Vagina (tissue), 2 donors: ENCODE measurements at regions not wholly inside any gene's neighbourhood (a gene's known extent, or its start where the extent isn't known, plus 50 kb on each side); places are given as distances from the start of the nearest gene placed in this dataset.

Source experiments
- DNase-seq, 2 donors: peaks; one replicate each; pipeline ENCODE4 v3.0.0-alpha.2; 2017; ENCODE audit errors: extremely low spot score in 2 of 2
- H3K27ac ChIP-seq: fragments of 200-600 bp; sonication (generic); one replicate; pipeline ENCODE4 v1.5.1; 2019
- H3K27me3 ChIP-seq: fragments of 200-600 bp; sonication (generic); one replicate; pipeline ENCODE4 v1.5.1; 2019
- H3K36me3 ChIP-seq, 2 donors: fragments of 200-600 bp; sonication (generic); one replicate each; pipeline ENCODE4 v1.5.1; 2017 to 2019
- H3K4me1 ChIP-seq: fragments of 200-600 bp; sonication (generic); one replicate; pipeline ENCODE4 v1.5.1; 2019
- H3K4me3 ChIP-seq, 2 donors: fragments of 200-600 bp; sonication (generic); 1 replicate in 1 of 2; 2 replicates in 1 of 2; pipeline ENCODE4 v1.5.1; 2016 to 2019
- H3K9me3 ChIP-seq: fragments of 200-600 bp; sonication (generic); one replicate; pipeline ENCODE4 v1.5.1; 2019
- CTCF ChIP-seq, 3 experiments: fragments of 450-650 bp in 2 of 3; fragments of 200-600 bp in 1 of 3; sonication (generic) in 1 of 3; IDR thresholded peaks; one replicate each; pipeline ENCODE4 v1.5.1; 2017 to 2019; ENCODE audit warnings: antibody characterized with exemption in 3 of 3, mild to moderate bottlenecking in 2 of 3, moderate library complexity in 2 of 3
- POLR2A ChIP-seq, 2 donors: fragments of 450-650 bp; IDR thresholded peaks; one replicate each; pipeline ENCODE4 v1.6.1; 2017; ENCODE audit warnings: antibody characterized with exemption in 2 of 2, mild to moderate bottlenecking in 2 of 2, moderate library complexity in 2 of 2
- POLR2AphosphoS5 ChIP-seq, 2 donors: sonication (generic); formaldehyde crosslinking; IDR thresholded peaks; one replicate each; pipeline ENCODE4 v1.9.0; 2017; ENCODE audit warnings: antibody characterized with exemption in 2 of 2, mild to moderate bottlenecking in 2 of 2, low read depth in 1 of 2; ENCODE audit not compliant: insufficient read depth in 1 of 2
- intact Hi-C: fragments of 100-400 bp; cut with DNase I; formaldehyde crosslinking; loops from one replicate; pipeline ENCODE4 v1.15.1; 2023

- no peaks in the 10 kb centered on the region for H3K9me3 ChIP-seq
- intact Hi-C loops = no loop called here
- TF ChIP-seq POLR2A (IDR thresholded peaks at IDR 0.05) = no peak
- no peak for TF ChIP-seq CTCF (IDR thresholded peaks at IDR 0.05)
- no peaks in the 10 kb centered on the region for H3K27me3 ChIP-seq
- DNase-seq = no peak
- H3K4me3 ChIP-seq = no peak overlapping the region
- no peaks in the 10 kb centered on the region for H3K36me3 ChIP-seq
- H3K4me1 ChIP-seq = peaks cover 4% of the 10 kb centered on the region
- H3K27ac ChIP-seq = no peak overlapping the region
Measured at GRCh38 chr2:215531284-215531683, 95.4 kb upstream of the FN1 start.

DNA sequence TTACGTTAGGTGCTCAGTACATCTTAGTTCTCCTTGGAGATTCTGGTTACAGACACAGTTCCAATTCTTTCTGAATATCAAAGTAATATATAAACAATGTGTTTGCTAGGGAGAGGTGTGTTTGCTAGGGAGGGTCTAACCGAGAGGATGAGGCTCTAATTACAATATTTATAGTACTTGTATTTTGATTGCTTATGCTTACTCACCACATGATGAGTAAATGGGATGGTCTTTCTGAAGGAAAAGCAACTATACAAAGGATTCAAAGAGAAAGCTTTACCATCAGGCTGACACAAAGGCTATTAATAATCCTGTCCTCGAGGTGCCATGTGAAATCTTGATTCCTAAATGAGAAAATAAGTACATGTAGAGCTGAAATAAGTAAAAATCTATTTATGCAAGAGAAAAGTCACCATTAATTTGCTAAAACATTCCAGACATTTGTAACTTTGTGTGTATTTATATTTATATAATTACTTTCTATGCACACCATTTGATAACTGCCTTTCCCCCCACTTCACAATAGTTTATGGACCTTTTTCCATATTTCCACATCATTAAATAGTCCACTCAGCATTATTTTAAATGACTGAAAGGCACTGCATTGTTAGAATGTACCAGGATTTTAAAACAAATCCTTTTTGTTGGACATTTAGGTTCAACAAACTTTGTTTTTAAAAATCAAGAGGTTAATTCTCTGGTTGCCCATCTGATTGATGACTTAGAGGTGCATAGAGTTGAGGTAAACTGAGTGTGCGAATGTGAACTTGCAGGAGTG is 94.5 kb upstream of the FN1 start:
- H3K9me3 ChIP-seq = no peaks in the 10 kb centered on the region
- intact Hi-C loops = no loop called here
- no peak overlapping the region for H3K27ac ChIP-seq
- no peak overlapping the region for H3K4me3 ChIP-seq
- no peaks in the 10 kb centered on the region for H3K36me3 ChIP-seq
- no peaks in the 10 kb centered on the region for H3K4me1 ChIP-seq
- no peak for DNase-seq
- TF ChIP-seq POLR2AphosphoS5 (IDR thresholded peaks at IDR 0.05; ENCODE audit: insufficient read depth in 1 of 2, low read depth in 1 of 2) (no peak), POLR2A (IDR thresholded peaks at IDR 0.05) (no peak), CTCF (IDR thresholded peaks at IDR 0.05) (no peak)
- no peaks in the 10 kb centered on the region for H3K27me3 ChIP-seq

GRCh38 chr2:215529271-215529670 is 93.4 kb upstream of the FN1 start:
- no peak for TF ChIP-seq CTCF (IDR thresholded peaks at IDR 0.05)
- no peak overlapping the region for H3K4me3 ChIP-seq
- no peak overlapping the region for H3K27ac ChIP-seq
- H3K36me3 ChIP-seq = no peaks in the 10 kb centered on the region
- no peaks in the 10 kb centered on the region for H3K9me3 ChIP-seq
- no peaks in the 10 kb centered on the region for H3K27me3 ChIP-seq
- no peaks in the 10 kb centered on the region for H3K4me1 ChIP-seq
- intact Hi-C loops = loop anchor here (10.0 kb wide), 1 partner anchor 106 kb away; no protein-coding TSS in a partner anchor
- no peak for DNase-seq

DNA sequence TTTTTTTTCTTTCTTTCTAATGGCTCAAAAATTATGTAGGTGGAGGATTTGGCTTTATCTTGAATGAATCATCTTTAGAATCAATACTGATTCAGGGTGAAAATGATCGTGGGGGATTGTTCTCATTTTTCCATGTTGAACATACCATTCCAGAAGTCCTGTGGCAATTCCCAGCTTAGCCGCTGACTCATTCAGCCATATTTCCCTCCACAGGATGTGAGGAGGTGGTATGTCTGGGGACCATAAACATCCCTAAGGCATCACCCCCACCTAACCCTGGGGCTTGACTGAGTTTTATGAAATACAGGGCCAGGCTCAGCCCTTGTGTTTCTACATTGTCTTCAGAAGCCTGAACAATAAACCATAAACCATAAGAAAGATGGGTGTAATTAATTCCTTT is 92.7 kb upstream of the FN1 start:
- DNase-seq = no peak
- intact Hi-C loops = loop anchor here (10.0 kb wide), 1 partner anchor 106 kb away; no protein-coding TSS in a partner anchor
- H3K9me3 ChIP-seq = no peaks in the 10 kb centered on the region

More for the DNA sequence above, 92.7 kb upstream of the FN1 start:
- Histone ChIP-seq H3K4me3 (no peak overlapping the region), H3K27me3 (no peaks in the 10 kb centered on the region), H3K27ac (no peak overlapping the region), H3K36me3 (no peaks in the 10 kb centered on the region), H3K4me1 (no peaks in the 10 kb centered on the region)
- TF ChIP-seq POLR2AphosphoS5 (IDR thresholded peaks at IDR 0.05; ENCODE audit: insufficient read depth in 1 of 2, low read depth in 1 of 2) (no peak), POLR2A (IDR thresholded peaks at IDR 0.05) (no peak), CTCF (IDR thresholded peaks at IDR 0.05) (no peak)
